Lung (tissue), 11 donors: ENCODE measurements at regions not wholly inside any gene's neighbourhood (a gene's known extent, or its start where the extent isn't known, plus 50 kb on each side); places are given as distances from the start of the nearest gene placed in this dataset.

Experiments used
- ATAC-seq: fragments of 200-7000 bp; cut with Tn5 transposase; one replicate; pipeline ENCODE4 v1.9.1; 2020; ENCODE audit warnings: moderate number of reproducible peaks; ENCODE audit not compliant: insufficient read depth, low FRiP score
- DNase-seq, 3 donors: peaks; one replicate each; pipeline ENCODE4 v3.0.0-alpha.2; 2013 to 2017
- H3K27ac ChIP-seq, 2 donors: one replicate each; pipeline ENCODE4 v1.5.1; 2013; ENCODE audit warnings: mild to moderate bottlenecking in 2 of 2, moderate library complexity in 2 of 2, control low read depth in 1 of 2, inconsistent platforms in 1 of 2, low read depth in 1 of 2, low read length in 1 of 2
- H3K27me3 ChIP-seq, 3 donors: one replicate each; pipeline ENCODE4 v1.5.1; 2013; ENCODE audit warnings: low read length in 2 of 3; ENCODE audit not compliant: control insufficient read depth in 3 of 3, insufficient read depth in 3 of 3
- H3K36me3 ChIP-seq, 4 donors: one replicate each; pipeline ENCODE4 v1.5.1; 2013; ENCODE audit warnings: low read length in 4 of 4, mild to moderate bottlenecking in 1 of 4, moderate library complexity in 1 of 4; ENCODE audit not compliant: control insufficient read depth in 4 of 4, insufficient read depth in 4 of 4
- H3K4me1 ChIP-seq, 5 donors: one replicate each; pipeline ENCODE4 v1.5.1; 2013; ENCODE audit warnings: low read length in 5 of 5, mild to moderate bottlenecking in 2 of 5, moderate library complexity in 1 of 5; ENCODE audit not compliant: control insufficient read depth in 5 of 5, insufficient read depth in 5 of 5
- H3K4me3 ChIP-seq: one replicate; pipeline ENCODE4 v1.5.1; 2013; ENCODE audit warnings: mild to moderate bottlenecking, control low read depth, moderate library complexity
- H3K9ac ChIP-seq, 2 donors: one replicate each; pipeline ENCODE4 v1.5.1; 2013; ENCODE audit warnings: low read length in 2 of 2, control low read depth in 1 of 2; ENCODE audit not compliant: insufficient read depth in 1 of 2
- H3K9me3 ChIP-seq, 4 donors: one replicate each; pipeline ENCODE4 v1.5.1; 2013; ENCODE audit warnings: low read length in 3 of 4, mild to moderate bottlenecking in 1 of 4, moderate library complexity in 1 of 4; ENCODE audit not compliant: control insufficient read depth in 4 of 4, insufficient read depth in 3 of 4
- CTCF ChIP-seq: IDR thresholded peaks from 2 replicates; pipeline ENCODE4 v1.5.1; 2012; ENCODE audit warnings: mild to moderate bottlenecking; ENCODE audit errors: control extremely low read depth, extremely low read depth
- WGBS, 2 donors: extraction: QIAGEN DNeasy Blood & Tissue Kit; methylation state at CpG; one replicate each; pipeline ENCODE4 v1.1.7; 2013; 5-methylcytosine and 5-hydroxymethylcytosine counted together
- donor health status: control.
- donor health status: control.
- donor health status: Bipolar disorder and iron deficiency.
- donor health status: healthy.
- donor health status: DM: yes; HTN: yes; CAD: no.

GRCh38 chr11:91880660-91881059 is 344.0 kb upstream of the FAT3 start:
- Histone ChIP-seq H3K4me1 (no peaks in the 10 kb centered on the region), H3K9me3 (no peaks in the 10 kb centered on the region), H3K36me3 (no peaks in the 10 kb centered on the region), H3K27ac (no peak overlapping the region), H3K9ac (no peak overlapping the region), H3K4me3 (no peak overlapping the region), H3K27me3 (no peaks in the 10 kb centered on the region)
- 0 to 88% methylated on average over 1 of the region's 1 CpG for WGBS, 2 donors
- DNase-seq (no peak), ATAC-seq (no peak)
- no peak for TF ChIP-seq CTCF

- Histone ChIP-seq H3K27ac (no peak overlapping the region), H3K36me3 (no peaks in the 10 kb centered on the region), H3K4me3 (no peak overlapping the region), H3K9me3 (no peaks in the 10 kb centered on the region), H3K4me1 (peaks cover 0 to 3% (median 0%) of the 10 kb centered on the region in 5 donors), H3K27me3 (no peaks in the 10 kb centered on the region), H3K9ac (no peak overlapping the region)
- no peak for TF ChIP-seq CTCF
- no peak for ATAC-seq
- no peak for DNase-seq
- WGBS, 2 donors, result 71 to 72% methylated on average over 2 of the region's 2 CpGs
Observed at GRCh38 chr11:91876746-91877145, 347.9 kb upstream of the FAT3 start.

- no peak overlapping the region for H3K9ac ChIP-seq
- ATAC-seq (no peak), DNase-seq (peak in 1 of 3 donors; percentile 18)
- peaks cover 0 to 19% (median 3%) of the 10 kb centered on the region in 5 donors for H3K4me1 ChIP-seq
- 79 to 85% methylated on average over 5 of the region's 5 CpGs for WGBS, 2 donors
- H3K9me3 ChIP-seq, result no peaks in the 10 kb centered on the region
- H3K4me3 ChIP-seq, result no peak overlapping the region
- H3K27ac ChIP-seq, result no peak overlapping the region
- TF ChIP-seq CTCF, result no peak
- no peaks in the 10 kb centered on the region for H3K27me3 ChIP-seq
- H3K36me3 ChIP-seq, result no peaks in the 10 kb centered on the region
Observed at GRCh38 chr11:91872243-91872642, 352.4 kb upstream of the FAT3 start.

- no peak overlapping the region for H3K27ac ChIP-seq
- H3K36me3 ChIP-seq, result no peaks in the 10 kb centered on the region
- 39 to 49% methylated on average over 1 of the region's 1 CpG for WGBS, 2 donors
- no peak overlapping the region for H3K9ac ChIP-seq
- no peak for TF ChIP-seq CTCF
- ATAC-seq (no peak), DNase-seq (no peak)
- peaks cover 0 to 19% (median 3%) of the 10 kb centered on the region in 5 donors for H3K4me1 ChIP-seq
- H3K9me3 ChIP-seq, result no peaks in the 10 kb centered on the region
- no peaks in the 10 kb centered on the region for H3K27me3 ChIP-seq
- H3K4me3 ChIP-seq, result no peak overlapping the region
Observed at GRCh38 chr11:91871791-91872190, 352.8 kb upstream of the FAT3 start.
